GM12873 (cell line): ENCODE measurements at regions not wholly inside any gene's neighbourhood (a gene's known extent, or its start where the extent isn't known, plus 50 kb on each side); places are given as distances from the start of the nearest gene placed in this dataset.

Experiments
- CTCF ChIP-seq: IDR thresholded peaks from 2 replicates; pipeline ENCODE4 v1.5.1; 2012; ENCODE audit warnings: low read depth, mild to moderate bottlenecking, moderate library complexity, low read length, control low read depth; ENCODE audit not compliant: insufficient read depth; ENCODE audit errors: missing control alignments

- TF ChIP-seq CTCF: no peak
These were observed 622.4 kb upstream of the POM121L12 start for GRCh38 chr7:52413051-52413450.

- no peak for TF ChIP-seq CTCF
These were observed 625.4 kb upstream of the POM121L12 start for GRCh38 chr7:52410032-52410431.

GRCh38 chr7:52406808-52407207 is 628.6 kb upstream of the POM121L12 start:
- TF ChIP-seq CTCF: no peak

- TF ChIP-seq CTCF: no peak
These were observed 652.7 kb upstream of the POM121L12 start for GRCh38 chr7:52382731-52383130.

- no peak for TF ChIP-seq CTCF
These were observed 665.5 kb upstream of the POM121L12 start for GRCh38 chr7:52369922-52370321.

- TF ChIP-seq CTCF: no peak
These were observed 670.1 kb upstream of the POM121L12 start for GRCh38 chr7:52365349-52365748.

GRCh38 chr7:52362521-52362920 is 672.9 kb upstream of the POM121L12 start:
- no peak for TF ChIP-seq CTCF
